Stimulated activated CD4-positive, alpha-beta T cell treated with anti-CD3 and anti-CD28 coated beads, Interleukin-2, amount 100 ng/mL, for 24 hours (primary cell): ENCODE measurements at regions not wholly inside any gene's neighbourhood (a gene's known extent, or its start where the extent isn't known, plus 50 kb on each side); places are given as distances from the start of the nearest gene placed in this dataset.

Source experiments
- DNase-seq, 2 donors: peaks; one replicate each; pipeline ENCODE4 v3.0.0-alpha.2; 2020

DNA sequence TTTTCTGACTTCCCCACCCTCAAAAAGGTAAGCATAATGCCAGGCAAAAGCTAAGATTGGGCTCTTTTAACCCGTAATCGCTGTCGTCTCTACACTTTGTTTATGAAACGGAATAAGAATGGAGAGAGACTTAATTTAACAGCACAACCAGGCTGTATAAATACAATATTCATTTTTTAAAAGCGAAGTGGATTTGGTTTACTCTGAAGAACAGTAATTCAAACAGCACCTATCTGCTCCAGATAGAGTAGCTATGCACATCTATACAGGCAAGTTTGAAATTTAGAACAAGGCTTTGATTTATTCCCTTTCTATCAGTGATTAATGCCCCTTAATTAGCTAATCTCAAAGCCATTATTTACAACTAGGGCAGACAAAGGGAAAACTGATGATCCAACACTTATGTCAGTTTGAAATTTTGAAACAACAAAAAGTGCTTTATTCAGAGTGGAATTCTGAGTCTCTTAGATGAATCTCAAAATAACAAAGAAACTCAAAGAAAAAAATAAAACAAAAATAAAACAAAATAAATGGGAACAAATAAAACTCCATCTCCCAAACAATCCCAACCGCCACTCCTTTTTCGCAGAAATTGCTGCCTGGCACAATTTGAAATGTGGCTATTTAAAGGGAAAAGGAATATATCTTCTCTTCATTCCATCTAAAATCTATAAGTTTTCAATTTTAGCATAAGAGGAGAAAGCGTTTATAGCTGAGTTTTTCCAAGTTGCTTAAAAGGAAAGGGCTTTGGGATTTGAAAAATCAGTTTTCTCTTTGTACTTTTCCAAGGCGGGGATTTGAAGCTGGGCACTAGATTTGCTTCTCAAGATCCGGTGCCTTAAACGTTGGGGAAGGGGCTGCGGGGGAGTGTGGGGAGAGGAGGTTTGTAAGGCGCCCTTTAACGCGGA lies 298.6 kb downstream of the PARP8 start:
- DNase-seq = no peak

DNA sequence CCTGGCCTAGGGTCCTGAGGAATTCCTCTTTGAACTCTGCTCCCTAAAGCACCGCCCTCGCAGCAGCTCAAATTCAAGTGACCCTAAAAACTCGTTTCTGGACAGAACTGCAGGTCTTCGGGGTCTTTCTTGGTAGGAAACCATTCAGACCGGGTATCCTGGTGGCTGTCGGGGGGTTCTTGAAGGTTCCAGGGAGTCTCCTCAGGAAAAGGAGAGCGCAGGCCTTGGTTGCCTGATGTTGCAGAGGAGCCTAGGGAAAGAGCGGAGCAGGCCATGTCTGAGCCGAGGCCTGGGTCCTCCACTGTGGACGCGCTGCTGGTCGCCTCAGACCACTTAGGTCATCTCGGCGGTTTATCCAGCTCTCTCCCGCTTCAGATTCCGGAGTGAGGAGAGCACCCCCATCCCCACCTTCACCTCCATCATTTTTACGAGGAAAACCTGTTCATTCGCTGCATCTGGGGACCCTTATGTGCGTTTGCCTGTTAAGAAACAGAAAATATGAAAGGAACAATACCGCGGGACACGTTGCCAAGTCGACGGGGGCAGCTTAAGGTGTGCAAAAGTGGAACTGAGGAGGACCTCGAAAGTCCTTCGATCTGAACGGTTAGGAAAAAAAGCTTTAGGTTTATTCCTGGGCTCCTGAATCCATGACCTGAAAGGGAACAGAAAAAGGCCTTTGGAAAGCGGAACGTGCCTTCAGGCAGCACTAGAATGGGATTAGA lies 299.4 kb downstream of the PARP8 start:
- DNase-seq = no peak

DNA sequence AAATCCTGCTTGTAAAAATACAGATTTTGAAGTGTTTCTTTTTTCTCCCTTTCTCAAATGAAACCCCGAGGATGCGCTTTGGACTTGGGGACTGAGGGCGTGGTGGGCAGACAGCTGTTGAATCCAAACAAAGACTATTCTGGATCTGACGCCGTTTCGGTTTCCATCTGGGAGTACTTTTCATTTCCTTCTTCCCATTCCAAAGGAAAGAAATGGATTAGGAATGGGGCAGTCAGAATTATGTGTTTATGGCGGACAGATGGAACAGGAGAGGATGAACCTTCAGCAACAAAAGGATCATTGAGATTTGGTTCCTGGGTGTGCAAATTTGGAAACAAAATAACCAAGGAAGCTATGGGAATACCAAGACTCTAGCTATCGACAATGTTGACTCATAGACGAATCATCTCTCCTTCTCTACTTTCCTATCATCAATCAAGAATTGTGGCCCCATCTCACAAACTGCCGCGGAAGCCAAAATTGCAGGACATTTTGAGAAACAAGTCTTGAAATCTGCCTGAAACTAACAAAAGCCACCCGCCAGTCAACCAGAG lies 300.6 kb downstream of the PARP8 start:
- no peak for DNase-seq

DNA sequence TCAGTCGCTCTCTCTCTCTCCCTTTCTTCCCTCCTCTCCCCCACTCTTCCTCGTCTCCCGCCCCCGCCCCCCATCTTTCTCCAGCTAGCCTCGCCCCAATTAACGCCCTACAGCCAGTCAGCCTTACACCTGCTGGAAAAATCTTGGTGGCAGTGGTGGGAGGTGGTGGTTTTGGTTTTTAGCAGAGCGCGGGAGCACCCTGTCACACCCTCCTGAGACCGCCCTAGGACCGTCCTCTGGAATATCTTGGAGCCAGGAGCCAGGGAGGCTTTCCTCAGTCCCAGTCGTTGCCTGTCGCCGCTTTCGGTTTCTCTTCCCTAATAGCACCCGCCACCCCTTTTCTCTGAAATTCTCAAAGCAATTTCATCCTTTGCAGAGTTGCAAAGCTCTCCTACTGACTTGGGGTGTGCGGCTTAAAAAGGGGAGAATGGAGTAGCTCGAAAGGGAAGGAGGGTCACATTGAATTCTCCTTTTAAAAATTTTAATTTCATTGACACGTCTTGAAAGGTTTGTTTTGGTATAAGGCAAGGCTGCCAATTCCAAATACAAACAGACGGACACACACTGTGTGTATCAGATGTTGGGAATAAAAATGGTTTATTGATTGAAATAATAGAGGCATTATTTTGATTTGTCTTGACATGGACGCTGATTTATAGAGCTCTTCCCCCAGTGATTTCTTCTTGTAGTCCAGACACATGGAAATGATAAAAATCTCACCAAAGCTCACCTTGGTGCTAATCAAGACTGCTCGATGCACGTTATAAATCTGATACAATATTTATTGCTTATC lies 301.3 kb downstream of the PARP8 start:
- DNase-seq = no peak

DNA sequence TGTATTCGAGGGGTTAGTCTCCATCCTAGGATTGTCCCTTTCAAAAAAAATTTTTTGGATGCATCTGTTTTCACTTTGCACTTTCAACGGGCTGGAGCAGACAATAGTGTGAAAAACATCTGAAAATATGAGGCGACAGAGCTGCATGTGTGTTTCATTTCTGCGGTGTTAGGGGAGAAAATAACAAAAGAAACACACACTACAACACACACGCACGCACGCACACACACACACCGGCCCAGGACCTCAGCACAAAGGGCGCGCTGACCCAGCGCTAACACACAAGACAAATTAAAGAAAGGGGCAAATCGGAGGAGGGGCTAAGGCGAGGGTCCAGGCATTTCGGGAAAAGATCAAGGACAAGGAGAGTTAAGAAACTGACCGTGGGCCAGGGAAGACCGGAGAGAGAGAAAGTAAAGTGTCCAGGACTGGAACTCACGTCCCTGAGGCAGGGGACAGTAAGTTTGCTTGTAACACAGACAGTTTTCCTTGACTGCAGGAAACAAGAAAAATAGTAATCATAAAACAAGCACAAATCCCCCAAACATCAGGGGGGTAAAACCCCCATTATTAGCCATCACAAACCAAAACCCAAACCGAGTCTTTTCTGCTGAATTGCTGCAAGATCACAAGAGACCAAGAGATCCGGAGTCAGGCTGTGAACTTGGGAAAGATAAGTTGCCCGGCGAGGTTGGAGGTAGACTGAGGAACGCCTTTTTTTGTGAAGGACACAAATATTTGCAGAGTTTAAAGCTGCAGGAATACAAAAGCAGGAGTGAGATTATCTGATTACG lies 302.1 kb downstream of the PARP8 start:
- DNase-seq = no peak

DNA sequence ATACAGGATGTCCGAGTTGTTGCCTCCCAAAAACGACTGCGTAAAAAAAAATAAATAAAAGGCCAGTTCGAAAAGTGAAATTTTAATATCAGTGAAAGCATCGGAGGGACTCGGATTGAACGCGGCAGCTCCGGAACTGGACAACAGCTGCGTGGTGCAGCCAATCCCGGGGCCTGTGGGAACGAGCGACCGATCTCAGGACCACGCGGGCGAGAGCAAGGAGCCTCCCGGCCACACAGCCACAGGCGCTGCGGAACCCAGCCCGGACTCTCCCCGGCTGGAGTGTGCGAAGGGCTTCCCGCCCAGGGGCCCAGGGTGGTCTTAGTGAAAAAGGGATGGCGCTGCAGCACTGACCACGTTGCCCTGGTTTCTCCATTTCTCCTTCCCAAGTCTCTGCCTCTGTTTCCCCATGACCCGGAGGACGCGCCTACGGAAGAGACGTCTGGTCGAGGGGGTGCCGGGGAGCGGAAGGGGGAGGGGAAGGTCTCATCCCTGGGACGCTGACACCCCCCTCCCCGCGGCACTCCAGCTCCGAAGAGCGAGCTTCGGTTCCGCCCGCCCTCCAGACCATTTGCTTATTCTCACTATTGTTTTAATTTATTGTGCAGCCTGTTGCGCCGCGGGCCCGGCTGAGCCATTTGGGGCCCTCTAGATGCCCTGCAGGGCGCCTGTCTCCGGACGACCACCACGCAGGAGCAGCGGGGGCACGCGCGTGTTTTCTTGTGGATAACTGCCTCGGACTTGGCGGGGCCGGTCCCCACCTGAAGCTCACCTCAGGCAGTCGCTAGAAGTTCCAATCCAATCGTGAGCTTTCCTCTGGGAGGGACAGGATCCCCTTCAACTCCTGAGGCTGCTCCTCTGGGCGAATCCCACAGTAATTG lies 303.0 kb downstream of the PARP8 start:
- DNase-seq = peak in 1 of 2 donors; percentile 5

DNA sequence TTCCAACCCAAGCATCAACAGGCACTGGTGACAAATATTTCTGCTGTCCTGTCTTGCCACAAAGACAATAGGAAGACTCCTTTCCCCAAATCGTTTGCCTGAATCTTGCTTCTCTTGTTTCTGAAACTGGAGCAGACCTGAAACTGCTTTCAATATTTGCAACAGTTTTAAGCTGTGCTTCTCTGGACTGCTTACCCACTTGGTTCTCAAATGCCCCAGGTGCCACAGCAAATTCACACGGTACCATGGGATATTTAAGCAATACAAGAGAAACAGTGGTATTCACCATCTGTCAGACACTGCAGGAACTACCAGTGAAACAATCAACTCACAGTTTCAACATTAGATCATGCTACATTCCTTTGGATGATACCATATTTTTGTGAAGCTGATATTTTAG lies 309.4 kb downstream of the PARP8 start:
- DNase-seq = no peak

DNA sequence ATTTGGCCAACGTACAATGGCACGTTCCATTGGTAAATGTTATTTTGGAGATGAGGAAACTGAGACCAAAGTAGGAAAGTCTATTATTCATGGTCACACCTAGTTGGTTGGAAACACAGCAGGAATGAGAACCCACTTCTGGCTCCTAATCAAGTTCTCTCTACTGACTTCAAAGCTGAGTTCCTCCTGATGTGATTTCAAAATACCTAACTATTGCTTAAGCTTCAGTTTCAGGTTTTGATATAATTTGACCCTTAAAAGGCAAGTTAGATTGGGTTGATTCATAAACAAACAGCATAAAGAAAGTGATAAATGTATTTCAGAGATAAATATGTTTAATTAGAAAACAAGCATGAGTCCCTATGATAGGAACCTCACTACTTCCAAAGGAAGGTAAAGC lies 312.5 kb downstream of the PARP8 start:
- DNase-seq = no peak

DNA sequence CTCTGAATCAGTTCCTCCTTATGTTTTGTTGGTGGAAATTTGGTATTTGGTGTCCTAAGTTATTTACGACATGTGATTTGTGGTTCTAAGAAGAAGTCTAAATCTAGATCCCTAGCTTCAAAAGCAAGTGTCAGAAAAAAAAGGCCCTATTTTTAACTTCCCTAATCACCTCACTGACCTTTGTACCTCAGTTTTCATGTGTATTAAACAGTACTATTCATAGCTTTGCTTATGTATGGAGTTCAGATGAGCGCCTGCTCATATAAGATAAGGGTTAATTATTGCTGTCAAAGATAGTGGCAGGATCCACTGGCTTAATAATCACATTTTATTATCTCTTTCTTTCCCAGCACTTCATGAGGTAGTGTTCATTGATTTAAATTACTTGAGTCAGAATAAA lies 318.2 kb downstream of the PARP8 start:
- no peak for DNase-seq

DNA sequence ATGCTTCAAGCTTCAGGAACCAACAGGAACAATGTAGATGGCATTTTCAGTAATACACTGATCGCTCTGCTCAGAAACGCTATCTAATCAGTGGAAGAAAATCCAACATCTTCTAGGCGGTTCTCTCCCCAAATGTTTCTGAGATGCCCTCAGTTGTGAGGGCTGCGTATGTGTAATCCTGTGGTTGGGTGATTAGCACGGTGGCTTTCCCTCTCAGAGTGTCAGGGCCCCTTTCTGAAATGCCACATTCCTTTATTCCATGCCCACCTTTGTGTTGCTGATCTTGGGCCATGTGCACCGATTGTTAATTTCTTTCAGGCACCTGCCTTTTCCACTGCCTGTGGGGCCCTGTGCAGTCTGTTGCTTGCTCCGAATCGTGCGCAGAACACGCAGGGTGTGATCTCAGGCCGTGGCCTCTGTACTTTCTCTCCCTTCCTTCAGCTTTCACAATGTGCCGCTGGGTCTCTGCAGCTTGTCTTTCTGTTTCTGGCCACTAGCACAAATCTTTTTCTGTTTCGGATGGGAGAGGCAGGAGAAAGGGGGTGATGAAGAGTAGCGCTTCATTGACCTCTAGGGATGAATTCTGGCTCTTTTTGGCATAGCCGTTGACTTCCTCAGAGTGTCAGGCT lies 324.0 kb downstream of the PARP8 start:
- no peak for DNase-seq

DNA sequence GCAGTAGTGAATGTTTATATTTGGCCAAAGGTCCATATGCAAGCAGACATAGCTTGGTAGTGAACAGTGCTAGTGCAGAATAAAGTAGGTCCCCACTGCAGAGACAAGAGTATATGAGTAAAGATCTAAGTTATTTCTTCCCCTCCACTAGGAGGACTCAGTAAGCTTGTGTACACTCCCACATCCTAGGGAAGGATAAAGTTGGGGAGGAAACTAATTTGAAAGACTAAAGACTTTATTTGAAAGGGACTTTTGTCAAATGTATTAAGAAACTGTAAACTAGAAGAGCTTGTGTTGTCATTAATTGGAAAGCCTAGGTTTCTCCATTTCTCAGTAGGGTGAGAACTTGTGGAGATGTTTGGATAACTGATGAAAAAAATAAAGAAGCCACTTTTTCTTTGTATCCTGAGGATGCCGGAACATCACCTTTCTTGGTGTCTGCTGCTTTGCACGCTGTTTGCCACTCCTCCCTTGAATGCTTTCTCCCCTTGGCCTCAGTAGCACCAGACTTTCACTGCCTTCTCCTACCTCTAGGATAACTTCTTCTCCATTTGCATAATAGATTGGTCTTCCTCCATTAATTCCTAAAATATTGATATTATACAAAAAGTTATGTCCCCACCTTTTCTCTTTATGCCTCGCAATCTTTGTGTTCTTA lies 329.0 kb downstream of the PARP8 start:
- DNase-seq = no peak

DNA sequence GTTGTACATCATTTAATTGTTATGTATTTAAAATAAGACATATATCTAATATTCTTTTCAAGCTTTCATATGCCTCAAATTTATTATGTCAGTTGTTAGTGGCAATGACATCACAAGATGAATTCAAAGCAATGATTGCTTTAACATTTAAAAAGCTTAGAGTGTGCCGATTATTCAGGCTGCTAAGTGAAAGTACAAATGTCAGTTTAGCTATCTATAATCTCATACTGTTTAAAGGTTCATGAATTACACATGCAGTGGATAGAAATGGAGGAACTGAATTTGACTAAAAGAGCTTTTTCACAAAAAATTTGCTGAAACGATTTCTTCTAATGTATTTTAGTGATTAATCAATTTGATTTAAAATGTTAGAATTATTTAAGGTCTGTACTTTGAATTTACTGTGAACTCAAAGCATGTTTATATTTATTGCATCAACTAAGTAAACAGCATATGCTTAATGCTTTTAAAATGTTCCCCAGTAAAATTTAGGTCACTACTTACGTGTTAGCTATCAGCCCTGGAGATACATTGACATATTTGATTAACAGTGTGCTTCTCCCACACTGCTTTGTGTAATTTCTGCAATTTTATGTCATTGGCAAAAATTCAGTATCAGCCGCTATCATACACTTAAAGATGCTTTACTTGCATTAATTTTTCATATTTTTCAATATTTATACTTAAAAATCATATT lies 334.9 kb downstream of the PARP8 start:
- no peak for DNase-seq

DNA sequence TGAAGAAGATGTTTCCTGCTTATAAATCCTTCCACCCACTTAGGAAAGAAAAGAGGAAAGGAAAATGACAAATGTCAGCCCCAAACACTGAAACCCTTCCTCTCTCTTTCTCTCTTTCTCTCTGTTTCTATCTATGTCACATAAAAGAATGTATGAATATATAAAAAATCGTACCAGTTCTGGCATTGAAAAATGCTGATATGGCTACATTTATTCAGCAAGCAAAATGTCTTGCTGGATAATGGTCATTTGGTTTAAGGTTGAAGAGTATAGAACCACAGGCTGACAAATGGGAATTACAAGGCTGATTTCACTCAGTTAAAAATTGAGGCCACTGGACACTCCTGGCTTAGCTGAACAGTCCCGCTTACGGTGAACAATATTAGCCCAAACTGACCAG lies 335.9 kb downstream of the PARP8 start:
- DNase-seq = no peak

DNA sequence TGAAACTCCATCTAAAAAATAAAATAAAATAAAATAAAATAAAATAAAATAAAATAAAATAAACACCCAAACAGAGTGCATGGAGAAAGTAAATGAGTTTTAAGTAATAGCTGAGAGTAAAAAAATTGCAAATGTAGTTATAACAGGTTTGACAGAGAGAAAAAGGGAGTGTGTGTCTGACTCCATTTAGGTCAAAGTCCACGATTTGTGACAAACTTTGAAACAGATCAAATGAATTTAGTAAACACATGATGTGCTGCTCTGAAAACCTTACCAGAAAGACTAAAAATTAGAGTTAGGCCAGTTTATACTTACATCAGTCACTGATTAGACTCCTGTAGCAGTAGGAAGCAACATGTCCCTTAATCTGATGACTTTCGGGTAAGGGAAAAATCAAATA lies 346.6 kb downstream of the PARP8 start:
- no peak for DNase-seq

DNA sequence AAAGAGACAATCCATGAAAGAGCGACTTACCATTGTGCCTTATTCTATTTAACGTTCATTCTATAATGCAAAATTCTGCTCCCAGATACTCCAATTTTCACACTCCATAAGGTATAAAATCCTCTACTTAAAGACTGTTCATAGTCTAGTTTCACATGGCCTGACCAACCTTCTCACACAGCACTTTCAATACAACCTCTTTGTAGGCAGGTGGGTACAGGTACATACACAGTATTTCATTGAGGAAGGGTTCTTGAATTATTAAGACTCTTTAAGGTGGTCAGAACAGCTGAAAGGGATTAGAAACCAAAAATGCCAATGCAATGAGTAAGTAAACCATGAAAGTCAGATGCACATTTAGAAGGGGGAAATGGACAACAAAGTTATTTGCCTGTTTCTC lies 352.0 kb downstream of the PARP8 start:
- DNase-seq = no peak

DNA sequence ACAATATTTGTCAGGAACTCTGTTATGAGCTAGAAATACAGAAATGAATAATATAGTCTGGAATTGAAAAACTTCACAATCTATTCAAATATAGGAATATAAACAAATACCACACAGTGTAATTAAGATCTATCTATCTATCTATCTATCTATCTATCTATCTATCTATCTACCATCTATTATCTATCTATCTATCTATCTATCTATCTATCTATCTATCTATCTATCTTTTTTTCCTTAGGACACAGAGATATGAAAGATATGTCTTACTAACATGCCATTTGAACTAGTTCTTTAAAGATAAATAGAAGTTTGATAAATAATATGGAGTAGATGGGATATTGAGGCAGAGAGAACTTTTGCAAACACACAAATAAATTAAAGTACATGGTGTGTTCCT lies 357.8 kb downstream of the PARP8 start:
- no peak for DNase-seq

DNA sequence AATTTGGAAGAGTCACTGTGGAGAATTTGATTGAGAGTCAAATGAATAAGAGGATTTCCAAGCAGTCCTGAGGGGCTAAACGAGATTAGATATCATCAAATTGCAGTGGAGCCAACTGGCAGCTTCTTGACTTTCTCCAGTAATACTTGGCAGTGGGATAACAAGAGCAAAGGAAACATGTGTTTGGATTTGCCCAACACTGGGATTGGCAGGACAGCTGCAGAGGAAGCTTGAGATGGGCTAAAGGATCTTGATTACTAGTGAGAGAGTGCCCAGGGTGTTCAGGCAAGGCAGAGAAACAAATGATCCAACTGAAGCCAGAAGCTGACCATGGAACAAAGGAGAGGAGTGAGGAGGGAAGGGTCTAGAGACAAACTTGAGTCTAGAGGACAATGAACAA lies 356.0 kb upstream of the ISL1 start:
- no peak for DNase-seq

DNA sequence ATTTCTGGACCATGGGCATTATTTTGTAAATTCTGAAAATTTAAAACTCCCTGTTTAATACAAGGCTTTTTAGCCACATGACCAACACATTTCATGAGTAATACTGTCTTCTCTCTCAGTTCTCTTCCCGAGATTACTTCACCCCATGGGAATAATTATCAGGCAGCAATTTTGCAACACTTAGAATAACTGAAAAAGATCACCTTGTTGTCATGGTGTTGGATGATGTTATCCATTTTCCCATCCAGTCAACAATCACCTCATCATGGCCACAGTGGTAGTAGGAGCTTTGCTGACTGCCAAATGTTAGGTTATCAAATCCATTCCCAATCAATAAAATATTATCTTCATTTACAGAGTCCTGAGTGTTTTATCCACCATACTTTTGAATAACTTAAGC lies 354.9 kb upstream of the ISL1 start:
- no peak for DNase-seq

DNA sequence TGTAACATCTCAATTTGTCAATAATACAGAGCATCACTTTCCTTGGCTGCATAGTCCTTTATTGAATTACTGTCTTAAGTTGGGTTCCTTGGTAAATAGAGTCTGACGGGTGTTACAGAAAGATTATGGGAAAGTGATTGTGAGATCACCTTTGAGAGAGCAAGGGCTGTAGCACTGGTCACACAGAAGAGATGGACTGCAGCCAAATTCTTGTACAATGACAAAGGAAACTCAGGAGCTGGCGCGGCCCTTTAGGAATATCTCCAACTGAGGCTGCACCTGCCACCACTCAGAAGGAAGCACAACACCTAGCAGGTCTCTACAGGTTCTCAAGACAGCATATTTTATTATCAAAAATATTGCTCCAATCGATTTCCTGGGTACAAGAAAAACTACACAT lies 350.0 kb upstream of the ISL1 start:
- no peak for DNase-seq
